ENCODE measurements at regions not wholly inside any gene's neighbourhood (a gene's known extent, or its start where the extent isn't known, plus 50 kb on each side); places are given as distances from the start of the nearest gene placed in this dataset.

DNA sequence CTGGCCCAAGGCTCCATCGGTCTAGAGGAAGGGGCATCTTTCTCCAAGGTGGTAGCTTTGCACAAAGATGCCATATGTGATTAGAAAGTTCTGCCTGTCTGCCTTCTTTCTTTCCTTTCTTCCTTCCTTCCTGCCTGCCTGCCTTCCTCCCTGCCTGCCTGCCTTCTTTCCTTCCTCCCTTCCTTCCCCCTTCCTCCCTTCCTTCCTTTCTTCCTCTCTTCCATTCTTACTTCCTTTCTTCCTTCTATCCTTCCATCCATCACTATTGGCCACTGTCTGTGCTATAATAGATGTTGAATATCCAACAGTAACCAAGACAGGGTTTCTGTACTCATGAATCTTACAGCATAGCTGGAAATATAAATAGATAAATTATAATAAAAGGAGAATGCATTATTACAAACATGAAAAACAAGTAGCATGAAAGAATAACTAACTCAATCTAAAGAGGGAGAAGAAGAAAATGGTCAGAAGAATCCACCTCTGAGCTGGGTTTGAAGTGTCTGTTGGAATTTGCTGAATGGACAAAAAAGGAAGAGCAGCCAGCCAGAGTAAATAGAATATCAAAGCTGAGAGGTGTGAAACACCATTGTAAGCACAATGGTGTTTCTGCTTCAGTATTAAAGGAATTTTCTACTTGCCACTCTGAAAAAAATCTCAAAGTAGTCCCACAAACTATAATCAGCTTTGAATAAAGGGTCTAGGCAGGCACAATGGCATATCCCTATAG is 250.6 kb upstream of the NR5A2 start:
- Histone ChIP-seq H3K9me3 (ENCODE audit: low read length) (no peaks in the 10 kb centered on the region), H3K27ac (ENCODE audit: low read length) (no peak overlapping the region), H3K9ac (ENCODE audit: low read length) (no peak overlapping the region), H3K27me3 (ENCODE audit: insufficient read depth, low read depth, low read length) (no peaks in the 10 kb centered on the region), H3K4me3 (ENCODE audit: low read length) (no peak overlapping the region), H3K9me2 (ENCODE audit: insufficient read depth, low read length) (no peaks in the 10 kb centered on the region), H3K4me2 (ENCODE audit: low read length) (no peak overlapping the region), H4K20me1 (ENCODE audit: insufficient read depth) (no peaks in the 10 kb centered on the region), H3K79me2 (replicated peaks; ENCODE audit: insufficient read depth, low read length) (no peaks in the 10 kb centered on the region), H2AFZ (ENCODE audit: low read depth, low read length) (no peak overlapping the region), H3K36me3 (ENCODE audit: insufficient read depth, low read length) (no peaks in the 10 kb centered on the region), H3F3A (ENCODE audit: insufficient read depth, low read length, poor library complexity, severe bottlenecking) (no peaks in the 10 kb centered on the region)
- TF ChIP-seq EP300 (conservative IDR thresholded peaks at IDR 0.05; ENCODE audit: poor library complexity, severe bottlenecking): no peak
- TF ChIP-seq TAF1 (IDR thresholded peaks at IDR 0.05; ENCODE audit: low read depth): no peak
- no peak for TF ChIP-seq POLR2AphosphoS5 (IDR thresholded peaks at IDR 0.05)
- no peak for TF ChIP-seq EZH2 (IDR thresholded peaks at IDR 0.05; ENCODE audit: borderline replicate concordance, insufficient read depth, low read length, poor library complexity, severe bottlenecking)
- TF ChIP-seq, protein P1, sequence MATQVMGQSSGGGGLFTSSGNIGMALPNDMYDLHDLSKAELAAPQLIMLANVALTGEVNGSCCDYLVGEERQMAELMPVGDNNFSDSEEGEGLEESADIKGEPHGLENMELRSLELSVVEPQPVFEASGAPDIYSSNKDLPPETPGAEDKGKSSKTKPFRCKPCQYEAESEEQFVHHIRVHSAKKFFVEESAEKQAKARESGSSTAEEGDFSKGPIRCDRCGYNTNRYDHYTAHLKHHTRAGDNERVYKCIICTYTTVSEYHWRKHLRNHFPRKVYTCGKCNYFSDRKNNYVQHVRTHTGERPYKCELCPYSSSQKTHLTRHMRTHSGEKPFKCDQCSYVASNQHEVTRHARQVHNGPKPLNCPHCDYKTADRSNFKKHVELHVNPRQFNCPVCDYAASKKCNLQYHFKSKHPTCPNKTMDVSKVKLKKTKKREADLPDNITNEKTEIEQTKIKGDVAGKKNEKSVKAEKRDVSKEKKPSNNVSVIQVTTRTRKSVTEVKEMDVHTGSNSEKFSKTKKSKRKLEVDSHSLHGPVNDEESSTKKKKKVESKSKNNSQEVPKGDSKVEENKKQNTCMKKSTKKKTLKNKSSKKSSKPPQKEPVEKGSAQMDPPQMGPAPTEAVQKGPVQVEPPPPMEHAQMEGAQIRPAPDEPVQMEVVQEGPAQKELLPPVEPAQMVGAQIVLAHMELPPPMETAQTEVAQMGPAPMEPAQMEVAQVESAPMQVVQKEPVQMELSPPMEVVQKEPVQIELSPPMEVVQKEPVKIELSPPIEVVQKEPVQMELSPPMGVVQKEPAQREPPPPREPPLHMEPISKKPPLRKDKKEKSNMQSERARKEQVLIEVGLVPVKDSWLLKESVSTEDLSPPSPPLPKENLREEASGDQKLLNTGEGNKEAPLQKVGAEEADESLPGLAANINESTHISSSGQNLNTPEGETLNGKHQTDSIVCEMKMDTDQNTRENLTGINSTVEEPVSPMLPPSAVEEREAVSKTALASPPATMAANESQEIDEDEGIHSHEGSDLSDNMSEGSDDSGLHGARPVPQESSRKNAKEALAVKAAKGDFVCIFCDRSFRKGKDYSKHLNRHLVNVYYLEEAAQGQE (IDR thresholded peaks at IDR 0.05; ENCODE audit: borderline replicate concordance): no peak
- TF ChIP-seq SMC3 (conservative IDR thresholded peaks at IDR 0.05; ENCODE audit: poor library complexity): no peak
- no peak for TF ChIP-seq RAD21 (conservative IDR thresholded peaks at IDR 0.05)
- no peak for TF ChIP-seq MXI1 (conservative IDR thresholded peaks at IDR 0.05; ENCODE audit: poor library complexity, severe bottlenecking)
- TF ChIP-seq, protein P2, sequence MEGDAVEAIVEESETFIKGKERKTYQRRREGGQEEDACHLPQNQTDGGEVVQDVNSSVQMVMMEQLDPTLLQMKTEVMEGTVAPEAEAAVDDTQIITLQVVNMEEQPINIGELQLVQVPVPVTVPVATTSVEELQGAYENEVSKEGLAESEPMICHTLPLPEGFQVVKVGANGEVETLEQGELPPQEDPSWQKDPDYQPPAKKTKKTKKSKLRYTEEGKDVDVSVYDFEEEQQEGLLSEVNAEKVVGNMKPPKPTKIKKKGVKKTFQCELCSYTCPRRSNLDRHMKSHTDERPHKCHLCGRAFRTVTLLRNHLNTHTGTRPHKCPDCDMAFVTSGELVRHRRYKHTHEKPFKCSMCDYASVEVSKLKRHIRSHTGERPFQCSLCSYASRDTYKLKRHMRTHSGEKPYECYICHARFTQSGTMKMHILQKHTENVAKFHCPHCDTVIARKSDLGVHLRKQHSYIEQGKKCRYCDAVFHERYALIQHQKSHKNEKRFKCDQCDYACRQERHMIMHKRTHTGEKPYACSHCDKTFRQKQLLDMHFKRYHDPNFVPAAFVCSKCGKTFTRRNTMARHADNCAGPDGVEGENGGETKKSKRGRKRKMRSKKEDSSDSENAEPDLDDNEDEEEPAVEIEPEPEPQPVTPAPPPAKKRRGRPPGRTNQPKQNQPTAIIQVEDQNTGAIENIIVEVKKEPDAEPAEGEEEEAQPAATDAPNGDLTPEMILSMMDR (IDR thresholded peaks at IDR 0.05; ENCODE audit: poor library complexity, severe bottlenecking): no peak

DNA sequence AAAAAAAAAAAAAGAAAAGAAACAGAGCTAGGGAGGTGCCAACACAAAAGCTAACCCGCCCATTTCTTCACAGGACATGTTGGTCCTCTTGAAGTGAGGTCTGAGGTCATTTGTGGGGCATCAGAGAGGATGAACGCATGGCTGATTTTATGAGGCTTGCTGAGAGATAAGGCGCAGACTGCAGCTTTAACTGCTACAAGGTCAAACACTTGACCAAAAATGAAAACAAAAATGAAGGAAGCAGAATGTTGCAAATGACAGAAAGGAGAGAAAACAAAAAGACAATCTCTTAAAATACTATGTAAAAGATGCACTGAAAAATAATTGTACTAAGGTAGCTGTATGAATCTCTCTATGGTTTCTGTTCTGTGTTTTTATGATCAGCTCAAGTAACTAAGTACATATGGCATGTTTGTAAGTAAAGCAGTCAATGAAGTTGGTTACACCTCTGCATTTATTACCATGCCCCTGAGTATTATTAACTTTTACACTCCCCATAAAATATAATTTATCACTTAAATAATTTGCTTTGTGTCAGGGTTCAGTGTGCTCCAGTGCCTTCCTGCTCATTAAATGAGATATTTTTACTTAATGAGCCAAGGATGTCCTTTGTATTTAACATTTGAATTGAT is 249.1 kb upstream of the NR5A2 start:
- Histone ChIP-seq H4K20me1 (ENCODE audit: insufficient read depth) (no peaks in the 10 kb centered on the region), H3K9me2 (ENCODE audit: insufficient read depth, low read length) (no peaks in the 10 kb centered on the region), H3K79me2 (replicated peaks; ENCODE audit: insufficient read depth, low read length) (no peaks in the 10 kb centered on the region), H3K9ac (ENCODE audit: low read length) (no peak overlapping the region), H3K4me3 (ENCODE audit: low read length) (no peak overlapping the region), H3F3A (ENCODE audit: insufficient read depth, low read length, poor library complexity, severe bottlenecking) (no peaks in the 10 kb centered on the region), H3K36me3 (ENCODE audit: insufficient read depth, low read length) (no peaks in the 10 kb centered on the region), H3K9me3 (ENCODE audit: low read length) (no peaks in the 10 kb centered on the region), H2AFZ (ENCODE audit: low read depth, low read length) (no peak overlapping the region), H3K27ac (ENCODE audit: low read length) (no peak overlapping the region), H3K4me2 (ENCODE audit: low read length) (no peak overlapping the region), H3K27me3 (ENCODE audit: insufficient read depth, low read depth, low read length) (no peaks in the 10 kb centered on the region)
- TF ChIP-seq EZH2 (IDR thresholded peaks at IDR 0.05; ENCODE audit: borderline replicate concordance, insufficient read depth, low read length, poor library complexity, severe bottlenecking) (no peak), TAF1 (IDR thresholded peaks at IDR 0.05; ENCODE audit: low read depth) (no peak), MXI1 (conservative IDR thresholded peaks at IDR 0.05; ENCODE audit: poor library complexity, severe bottlenecking) (no peak)
- TF ChIP-seq, protein P2 (IDR thresholded peaks at IDR 0.05; ENCODE audit: poor library complexity, severe bottlenecking): no peak

Data from neural cell (in vitro differentiated cells).